Parathyroid adenoma (tissue), 2 donors: ENCODE measurements at regions not wholly inside any gene's neighbourhood (a gene's known extent, or its start where the extent isn't known, plus 50 kb on each side); places are given as distances from the start of the nearest gene placed in this dataset.
A peak's percentile ranks its signal among the peaks of the same experiment; 100 is the strongest.

Source experiments
- H2AFZ ChIP-seq: fragments of 300-600 bp; sonication (generic); one replicate; pipeline ENCODE4 v1.7.0; 2017; ENCODE audit warnings: antibody characterized with exemption, mild to moderate bottlenecking
- H3K27ac ChIP-seq: fragments of 300-600 bp; sonication (generic); one replicate; pipeline ENCODE4 v1.7.0; 2017
- H3K27me3 ChIP-seq: fragments of 300-600 bp; sonication (generic); one replicate; pipeline ENCODE4 v1.7.0; 2017; ENCODE audit warnings: low read length; ENCODE audit not compliant: control insufficient read depth, insufficient read depth
- H3K36me3 ChIP-seq: fragments of 300-600 bp; sonication (generic); one replicate; pipeline ENCODE4 v1.7.0; 2017; ENCODE audit warnings: low read length; ENCODE audit not compliant: control insufficient read depth, insufficient read depth
- H3K4me1 ChIP-seq: fragments of 300-600 bp; sonication (generic); one replicate; pipeline ENCODE4 v1.7.0; 2017; ENCODE audit warnings: control low read depth
- H3K4me2 ChIP-seq: fragments of 300-600 bp; sonication (generic); one replicate; pipeline ENCODE4 v1.7.0; 2017; ENCODE audit warnings: low read length
- H3K4me3 ChIP-seq: fragments of 300-600 bp; sonication (generic); one replicate; pipeline ENCODE4 v1.7.0; 2017; ENCODE audit warnings: low read depth, low read length
- H3K79me2 ChIP-seq: fragments of 300-600 bp; sonication (generic); one replicate; pipeline ENCODE4 v1.7.0; 2017; ENCODE audit warnings: control low read depth
- H3K9ac ChIP-seq: fragments of 300-600 bp; sonication (generic); one replicate; pipeline ENCODE4 v1.7.0; 2017; ENCODE audit warnings: mild to moderate bottlenecking
- H3K9me3 ChIP-seq: fragments of 300-600 bp; sonication (generic); one replicate; pipeline ENCODE4 v1.7.0; 2017; ENCODE audit warnings: low read length; ENCODE audit not compliant: control insufficient read depth
- TF ChIP-seq, protein P1 (sequence below): fragments of 300-600 bp; sonication (generic); IDR thresholded peaks from one replicate; pipeline ENCODE4 v1.7.0; 2017; ENCODE audit warnings: antibody characterized with exemption, mild to moderate bottlenecking
- donor health status: primary hyperparathyroidism.

- no peak overlapping the region for H3K27ac ChIP-seq
- TF ChIP-seq, protein P1, sequence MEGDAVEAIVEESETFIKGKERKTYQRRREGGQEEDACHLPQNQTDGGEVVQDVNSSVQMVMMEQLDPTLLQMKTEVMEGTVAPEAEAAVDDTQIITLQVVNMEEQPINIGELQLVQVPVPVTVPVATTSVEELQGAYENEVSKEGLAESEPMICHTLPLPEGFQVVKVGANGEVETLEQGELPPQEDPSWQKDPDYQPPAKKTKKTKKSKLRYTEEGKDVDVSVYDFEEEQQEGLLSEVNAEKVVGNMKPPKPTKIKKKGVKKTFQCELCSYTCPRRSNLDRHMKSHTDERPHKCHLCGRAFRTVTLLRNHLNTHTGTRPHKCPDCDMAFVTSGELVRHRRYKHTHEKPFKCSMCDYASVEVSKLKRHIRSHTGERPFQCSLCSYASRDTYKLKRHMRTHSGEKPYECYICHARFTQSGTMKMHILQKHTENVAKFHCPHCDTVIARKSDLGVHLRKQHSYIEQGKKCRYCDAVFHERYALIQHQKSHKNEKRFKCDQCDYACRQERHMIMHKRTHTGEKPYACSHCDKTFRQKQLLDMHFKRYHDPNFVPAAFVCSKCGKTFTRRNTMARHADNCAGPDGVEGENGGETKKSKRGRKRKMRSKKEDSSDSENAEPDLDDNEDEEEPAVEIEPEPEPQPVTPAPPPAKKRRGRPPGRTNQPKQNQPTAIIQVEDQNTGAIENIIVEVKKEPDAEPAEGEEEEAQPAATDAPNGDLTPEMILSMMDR: no peak
- H3K79me2 ChIP-seq: no peaks in the 10 kb centered on the region
Observed at GRCh38 chr6:142683714-142684141, 261.2 kb downstream of the HIVEP2 start.

GRCh38 chr6:142684371-142684770 lies 260.6 kb downstream of the HIVEP2 start:
- TF ChIP-seq, protein P1: no peak
- Histone ChIP-seq H3K4me3 (no peak overlapping the region), H2AFZ (no peak overlapping the region), H3K27ac (no peak overlapping the region), H3K36me3 (no peaks in the 10 kb centered on the region), H3K4me1 (no peaks in the 10 kb centered on the region), H3K27me3 (no peaks in the 10 kb centered on the region), H3K4me2 (no peak overlapping the region), H3K9ac (no peak overlapping the region), H3K79me2 (no peaks in the 10 kb centered on the region), H3K9me3 (no peaks in the 10 kb centered on the region)

More at GRCh38 chr6:142683714-142684141, 261.2 kb downstream of the HIVEP2 start:
- Histone ChIP-seq H3K4me2 (no peak overlapping the region), H3K27me3 (no peaks in the 10 kb centered on the region), H3K9ac (no peak overlapping the region), H3K4me3 (no peak overlapping the region), H3K4me1 (no peaks in the 10 kb centered on the region), H3K36me3 (no peaks in the 10 kb centered on the region), H2AFZ (no peak overlapping the region), H3K9me3 (no peaks in the 10 kb centered on the region)

- Histone ChIP-seq H3K4me3 (no peak overlapping the region), H3K36me3 (no peaks in the 10 kb centered on the region), H3K4me1 (no peaks in the 10 kb centered on the region), H3K79me2 (no peaks in the 10 kb centered on the region), H3K9me3 (no peaks in the 10 kb centered on the region), H3K27me3 (no peaks in the 10 kb centered on the region), H3K27ac (no peak overlapping the region), H2AFZ (no peak overlapping the region), H3K9ac (no peak overlapping the region), H3K4me2 (no peak overlapping the region)
- TF ChIP-seq, protein P1: no peak
Observed at GRCh38 chr6:142685852-142686506, 259.0 kb downstream of the HIVEP2 start.

DNA sequence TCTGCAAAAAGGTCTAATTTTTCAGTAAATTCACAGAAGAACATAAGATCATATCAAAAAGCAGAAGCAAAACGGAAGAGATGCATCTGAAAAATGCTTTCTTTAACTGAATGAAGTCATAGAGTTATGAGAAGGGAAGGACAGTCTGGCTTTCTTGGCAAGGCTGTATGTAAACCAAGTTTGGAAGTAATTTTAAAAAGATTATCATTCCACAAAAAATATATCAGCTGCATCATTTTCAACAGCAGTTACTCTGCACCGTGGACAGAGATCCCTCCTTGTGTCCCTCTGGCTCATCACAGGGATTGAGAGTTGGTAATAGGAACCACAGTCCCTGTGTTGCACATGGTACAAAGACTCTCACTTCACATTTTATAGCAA lies 258.5 kb downstream of the HIVEP2 start:
- no peaks in the 10 kb centered on the region for H3K4me1 ChIP-seq
- H3K4me2 ChIP-seq: no peak overlapping the region
- H3K27ac ChIP-seq: no peak overlapping the region
- H3K4me3 ChIP-seq: no peak overlapping the region
- H2AFZ ChIP-seq: no peak overlapping the region
- no peak overlapping the region for H3K9ac ChIP-seq
- H3K36me3 ChIP-seq: no peaks in the 10 kb centered on the region
- H3K79me2 ChIP-seq: no peaks in the 10 kb centered on the region
- no peaks in the 10 kb centered on the region for H3K27me3 ChIP-seq
- TF ChIP-seq, protein P1: no peak
- no peaks in the 10 kb centered on the region for H3K9me3 ChIP-seq

DNA sequence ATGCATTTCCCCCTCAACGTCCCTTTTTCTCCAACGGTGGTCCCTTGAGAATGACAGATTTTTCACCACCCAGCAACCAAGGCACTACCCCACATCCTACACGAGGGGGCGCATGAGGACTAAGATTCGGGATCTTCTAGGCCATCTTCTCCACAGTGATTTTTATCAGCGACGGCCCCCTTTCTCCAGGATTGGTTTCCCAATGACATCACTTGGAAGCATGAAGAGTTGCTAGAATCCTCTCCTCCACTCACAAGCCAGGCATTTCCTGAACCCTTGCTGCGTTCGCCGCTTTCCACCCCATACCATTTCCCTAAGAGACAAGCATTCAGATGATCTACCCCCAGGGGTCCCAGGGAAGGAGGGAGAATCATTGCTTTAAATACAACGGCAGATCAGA lies 252.0 kb downstream of the HIVEP2 start:
- no peaks in the 10 kb centered on the region for H3K79me2 ChIP-seq
- H2AFZ ChIP-seq: no peak overlapping the region
- H3K27me3 ChIP-seq: no peaks in the 10 kb centered on the region
- H3K27ac ChIP-seq: no peak overlapping the region
- no peaks in the 10 kb centered on the region for H3K36me3 ChIP-seq
- H3K9ac ChIP-seq: no peak overlapping the region
- no peak overlapping the region for H3K4me3 ChIP-seq
- no peaks in the 10 kb centered on the region for H3K4me1 ChIP-seq
- H3K9me3 ChIP-seq: no peaks in the 10 kb centered on the region
- H3K4me2 ChIP-seq: no peak overlapping the region
- TF ChIP-seq, protein P1: peak; percentile 92
